ENCODE measurements at regions not wholly inside any gene's neighbourhood (a gene's known extent, or its start where the extent isn't known, plus 50 kb on each side); places are given as distances from the start of the nearest gene placed in this dataset.
A peak's percentile ranks its signal among the peaks of the same experiment; 100 is the strongest.

- H3K9ac ChIP-seq (ENCODE audit: low read depth, low read length), result no peak overlapping the region
- H2AFZ ChIP-seq (ENCODE audit: low read depth, low read length), result no peak overlapping the region
- TF ChIP-seq CTCF (IDR thresholded peaks at IDR 0.05; ENCODE audit: borderline replicate concordance, extremely low read depth, low read length, poor library complexity, severe bottlenecking) (no peak), EZH2 (IDR thresholded peaks at IDR 0.05; ENCODE audit: borderline replicate concordance, low read depth, low read length, severe bottlenecking) (no peak)
- no peaks in the 10 kb centered on the region for H4K20me1 ChIP-seq (ENCODE audit: insufficient read depth, low read length)
- no peak overlapping the region for H3K4me3 ChIP-seq (ENCODE audit: low read depth in 1 of 2, low read length in 2 of 2)
- no peaks in the 10 kb centered on the region for H3K36me3 ChIP-seq (ENCODE audit: insufficient read depth, low read length)
- H3K27ac ChIP-seq (ENCODE audit: low read length), result no peak overlapping the region
- no peak for ATAC-seq (ENCODE audit: insufficient read depth, low read depth)
- H3K79me2 ChIP-seq (ENCODE audit: insufficient read depth, low read length), result no peaks in the 10 kb centered on the region
- no peaks in the 10 kb centered on the region for H3K27me3 ChIP-seq (ENCODE audit: insufficient read depth, low read length, poor library complexity)
- H3K4me2 ChIP-seq (ENCODE audit: insufficient read depth, low read length), result no peak overlapping the region
- no peak for DNase-seq
- peaks cover 28% of the 10 kb centered on the region for H3K4me1 ChIP-seq (ENCODE audit: insufficient read depth, low read length)
- no peaks in the 10 kb centered on the region for H3K9me3 ChIP-seq (ENCODE audit: insufficient read depth, low read length, severe bottlenecking)
Measured at GRCh38 chrX:9349572-9350494, 115.0 kb upstream of the TBL1X start.

GRCh38 chrX:9351126-9351525 is 113.7 kb upstream of the TBL1X start:
- Histone ChIP-seq H3K79me2 (ENCODE audit: insufficient read depth, low read length) (no peaks in the 10 kb centered on the region), H3K27me3 (ENCODE audit: insufficient read depth, low read length, poor library complexity) (no peaks in the 10 kb centered on the region), H4K20me1 (ENCODE audit: insufficient read depth, low read length) (no peaks in the 10 kb centered on the region), H3K9me3 (ENCODE audit: insufficient read depth, low read length, severe bottlenecking) (no peaks in the 10 kb centered on the region), H2AFZ (ENCODE audit: low read depth, low read length) (no peak overlapping the region), H3K4me2 (ENCODE audit: insufficient read depth, low read length) (peak overlapping the region; percentile 46; the same call in 1 of the 2 replicates), H3K4me1 (ENCODE audit: insufficient read depth, low read length) (peaks cover 35% of the 10 kb centered on the region), H3K4me3 (ENCODE audit: low read depth in 1 of 2, low read length in 2 of 2) (no peak overlapping the region), H3K36me3 (ENCODE audit: insufficient read depth, low read length) (no peaks in the 10 kb centered on the region), H3K27ac (ENCODE audit: low read length) (peak overlapping the region; percentile 20; the same call in 1 of the 2 replicates), H3K9ac (ENCODE audit: low read depth, low read length) (no peak overlapping the region)
- ATAC-seq (ENCODE audit: insufficient read depth, low read depth) (no peak), DNase-seq (no peak)
- TF ChIP-seq CTCF (IDR thresholded peaks at IDR 0.05; ENCODE audit: borderline replicate concordance, extremely low read depth, low read length, poor library complexity, severe bottlenecking), result no peak
- no peak for TF ChIP-seq EZH2 (IDR thresholded peaks at IDR 0.05; ENCODE audit: borderline replicate concordance, low read depth, low read length, severe bottlenecking)

- Histone ChIP-seq H3K4me2 (ENCODE audit: insufficient read depth, low read length) (peak overlapping the region; percentile 46), H3K4me1 (ENCODE audit: insufficient read depth, low read length) (peaks cover 35% of the 10 kb centered on the region), H3K79me2 (ENCODE audit: insufficient read depth, low read length) (no peaks in the 10 kb centered on the region), H3K36me3 (ENCODE audit: insufficient read depth, low read length) (no peaks in the 10 kb centered on the region), H3K27me3 (ENCODE audit: insufficient read depth, low read length, poor library complexity) (no peaks in the 10 kb centered on the region), H3K9ac (ENCODE audit: low read depth, low read length) (peak overlapping the region; percentile 8), H3K9me3 (ENCODE audit: insufficient read depth, low read length, severe bottlenecking) (no peaks in the 10 kb centered on the region), H4K20me1 (ENCODE audit: insufficient read depth, low read length) (no peaks in the 10 kb centered on the region), H2AFZ (ENCODE audit: low read depth, low read length) (no peak overlapping the region), H3K27ac (ENCODE audit: low read length) (peak overlapping the region; percentile 66), H3K4me3 (ENCODE audit: low read depth in 1 of 2, low read length in 2 of 2) (peak overlapping the region in 1 of 2 experiments; percentile 38; a peak in 1 of 4 replicates)
- no peak for DNase-seq
- TF ChIP-seq CTCF (IDR thresholded peaks at IDR 0.05; ENCODE audit: borderline replicate concordance, extremely low read depth, low read length, poor library complexity, severe bottlenecking) (no peak), EZH2 (IDR thresholded peaks at IDR 0.05; ENCODE audit: borderline replicate concordance, low read depth, low read length, severe bottlenecking) (no peak)
- ATAC-seq (ENCODE audit: insufficient read depth, low read depth), result peak; percentile 43
Measured at GRCh38 chrX:9352243-9352642, 112.6 kb upstream of the TBL1X start.
